ENCODE measurements at regions not wholly inside any gene's neighbourhood (a gene's known extent, or its start where the extent isn't known, plus 50 kb on each side); places are given as distances from the start of the nearest gene placed in this dataset.

DNA sequence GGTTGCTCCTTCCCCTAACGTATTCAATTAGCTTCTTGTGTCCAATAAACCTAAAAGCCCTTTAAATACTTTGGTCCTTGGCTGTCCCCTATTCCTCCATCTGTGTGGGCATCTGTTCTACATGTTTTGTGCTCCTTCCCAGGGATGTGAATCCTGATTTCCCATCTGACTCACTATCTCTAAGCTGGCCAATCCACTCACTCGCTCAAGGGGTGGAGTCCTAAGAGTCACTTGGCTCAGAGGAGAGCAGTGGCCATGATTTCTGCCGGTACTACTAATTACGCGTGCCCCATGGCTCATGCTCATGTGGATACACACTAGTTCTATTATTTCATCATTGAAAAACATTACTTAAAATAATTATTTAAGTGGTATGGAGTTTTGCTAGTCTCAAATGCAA lies 89.6 kb downstream of the TAF11L14 start:
- no peaks in the 10 kb centered on the region for H3K36me3 ChIP-seq (ENCODE audit: insufficient read depth, low read length)
- H2AFZ ChIP-seq (ENCODE audit: low read depth, low read length): no peak overlapping the region
- no peak overlapping the region for H3K4me3 ChIP-seq (ENCODE audit: low read depth in 1 of 2, low read length in 2 of 2)
- H3K9ac ChIP-seq (ENCODE audit: low read depth, low read length): no peak overlapping the region
- TF ChIP-seq CTCF (IDR thresholded peaks at IDR 0.05; ENCODE audit: borderline replicate concordance, extremely low read depth, low read length, poor library complexity, severe bottlenecking) (no peak), EZH2 (IDR thresholded peaks at IDR 0.05; ENCODE audit: borderline replicate concordance, low read depth, low read length, severe bottlenecking) (no peak)
- no peak overlapping the region for H3K27ac ChIP-seq (ENCODE audit: low read length)
- ATAC-seq (ENCODE audit: insufficient read depth, low read depth): no peak
- H3K27me3 ChIP-seq (ENCODE audit: insufficient read depth, low read length, poor library complexity): no peaks in the 10 kb centered on the region
- H3K4me2 ChIP-seq (ENCODE audit: insufficient read depth, low read length): no peak overlapping the region
- DNase-seq: no peak
- no peaks in the 10 kb centered on the region for H3K4me1 ChIP-seq (ENCODE audit: insufficient read depth, low read length)
- H4K20me1 ChIP-seq (ENCODE audit: insufficient read depth, low read length): no peaks in the 10 kb centered on the region
- no peaks in the 10 kb centered on the region for H3K79me2 ChIP-seq (ENCODE audit: insufficient read depth, low read length)
- H3K9me3 ChIP-seq (ENCODE audit: insufficient read depth, low read length, severe bottlenecking): no peaks in the 10 kb centered on the region

DNA sequence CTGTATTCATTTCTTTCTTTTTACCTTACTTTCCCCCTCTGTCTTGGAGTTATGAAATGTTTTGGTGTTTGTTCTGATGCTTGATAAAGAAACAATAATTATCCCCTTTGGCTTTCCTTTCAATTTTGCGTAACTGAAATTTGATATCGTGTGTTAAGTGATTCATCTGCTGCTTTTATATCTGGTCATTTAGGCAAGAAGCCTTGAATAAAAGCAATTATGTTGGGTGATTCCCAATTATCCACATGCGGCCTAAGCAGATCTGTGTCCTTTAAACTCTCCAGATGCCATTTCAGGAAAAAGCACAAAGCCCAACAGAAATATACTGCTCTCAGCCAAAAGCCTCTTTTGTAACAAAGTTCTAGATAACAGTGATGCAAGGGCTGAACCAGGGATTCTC lies 92.8 kb downstream of the TAF11L14 start:
- no peak for ATAC-seq (ENCODE audit: insufficient read depth, low read depth)
- Histone ChIP-seq H3K79me2 (ENCODE audit: insufficient read depth, low read length) (no peaks in the 10 kb centered on the region), H4K20me1 (ENCODE audit: insufficient read depth, low read length) (no peaks in the 10 kb centered on the region), H3K9me3 (ENCODE audit: insufficient read depth, low read length, severe bottlenecking) (no peaks in the 10 kb centered on the region), H3K27me3 (ENCODE audit: insufficient read depth, low read length, poor library complexity) (no peaks in the 10 kb centered on the region), H3K4me3 (ENCODE audit: low read depth in 1 of 2, low read length in 2 of 2) (no peak overlapping the region), H3K27ac (ENCODE audit: low read length) (no peak overlapping the region), H3K4me2 (ENCODE audit: insufficient read depth, low read length) (no peak overlapping the region), H3K9ac (ENCODE audit: low read depth, low read length) (no peak overlapping the region), H3K4me1 (ENCODE audit: insufficient read depth, low read length) (no peaks in the 10 kb centered on the region), H2AFZ (ENCODE audit: low read depth, low read length) (no peak overlapping the region), H3K36me3 (ENCODE audit: insufficient read depth, low read length) (no peaks in the 10 kb centered on the region)
- no peak for DNase-seq
- TF ChIP-seq EZH2 (IDR thresholded peaks at IDR 0.05; ENCODE audit: borderline replicate concordance, low read depth, low read length, severe bottlenecking): no peak
- TF ChIP-seq CTCF (IDR thresholded peaks at IDR 0.05; ENCODE audit: borderline replicate concordance, extremely low read depth, low read length, poor library complexity, severe bottlenecking): no peak

DNA sequence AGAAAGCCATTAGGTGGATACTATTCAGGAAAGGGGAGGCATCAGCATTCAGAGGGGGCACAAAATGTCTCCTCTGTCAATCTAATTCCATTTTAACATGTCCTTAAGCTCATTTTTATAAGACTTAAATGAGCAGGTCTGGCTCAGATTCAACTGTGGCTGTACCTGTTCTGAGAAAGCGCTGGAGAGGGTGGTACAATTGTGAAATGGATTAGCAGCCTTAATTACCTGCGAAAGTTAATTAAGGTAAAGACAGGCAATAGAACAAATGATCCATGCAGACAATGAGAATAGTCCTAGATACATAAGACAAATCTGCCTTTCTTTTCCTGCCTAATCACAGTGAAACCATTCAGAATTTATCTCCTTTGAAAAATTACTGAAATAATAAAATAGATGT lies 96.2 kb downstream of the TAF11L14 start:
- TF ChIP-seq CTCF (IDR thresholded peaks at IDR 0.05; ENCODE audit: borderline replicate concordance, extremely low read depth, low read length, poor library complexity, severe bottlenecking) (no peak), EZH2 (IDR thresholded peaks at IDR 0.05; ENCODE audit: borderline replicate concordance, low read depth, low read length, severe bottlenecking) (no peak)
- no peak overlapping the region for H2AFZ ChIP-seq (ENCODE audit: low read depth, low read length)
- DNase-seq (no peak), ATAC-seq (ENCODE audit: insufficient read depth, low read depth) (no peak)
- H3K36me3 ChIP-seq (ENCODE audit: insufficient read depth, low read length): no peaks in the 10 kb centered on the region
- no peaks in the 10 kb centered on the region for H4K20me1 ChIP-seq (ENCODE audit: insufficient read depth, low read length)
- H3K9ac ChIP-seq (ENCODE audit: low read depth, low read length): no peak overlapping the region
- H3K4me2 ChIP-seq (ENCODE audit: insufficient read depth, low read length): no peak overlapping the region
- H3K79me2 ChIP-seq (ENCODE audit: insufficient read depth, low read length): no peaks in the 10 kb centered on the region
- no peaks in the 10 kb centered on the region for H3K9me3 ChIP-seq (ENCODE audit: insufficient read depth, low read length, severe bottlenecking)
- no peak overlapping the region for H3K27ac ChIP-seq (ENCODE audit: low read length)
- H3K27me3 ChIP-seq (ENCODE audit: insufficient read depth, low read length, poor library complexity): no peaks in the 10 kb centered on the region
- no peaks in the 10 kb centered on the region for H3K4me1 ChIP-seq (ENCODE audit: insufficient read depth, low read length)
- no peak overlapping the region for H3K4me3 ChIP-seq (ENCODE audit: low read depth in 1 of 2, low read length in 2 of 2)

DNA sequence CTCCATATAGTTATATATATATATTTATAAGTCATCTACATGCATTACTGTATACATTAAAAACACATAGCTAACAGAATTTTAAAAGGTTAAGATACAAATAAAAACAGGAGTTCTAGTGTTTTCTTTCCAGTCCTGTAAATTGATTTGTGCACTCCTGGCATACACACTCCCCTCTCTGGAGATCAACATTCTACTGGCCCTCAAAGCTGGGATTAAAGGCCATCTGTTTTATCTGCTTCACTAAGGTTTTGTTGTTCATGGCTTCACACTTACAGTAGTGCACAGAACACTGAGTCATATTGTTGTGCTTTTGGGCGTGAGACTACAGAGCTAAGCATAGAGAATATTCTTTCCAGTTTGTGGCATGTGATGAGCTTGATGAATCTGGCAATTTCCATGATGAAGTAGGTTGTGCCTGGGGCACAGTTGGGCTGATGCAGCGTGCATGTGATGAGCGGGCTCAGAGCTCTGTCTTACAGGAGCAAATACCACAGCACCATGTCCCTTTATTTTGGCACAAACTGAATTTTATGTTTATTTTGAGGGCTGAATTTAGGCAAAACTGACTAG lies 98.2 kb downstream of the TAF11L14 start:
- Histone ChIP-seq H4K20me1 (ENCODE audit: insufficient read depth, low read length) (no peaks in the 10 kb centered on the region), H3K4me1 (ENCODE audit: insufficient read depth, low read length) (no peaks in the 10 kb centered on the region), H2AFZ (ENCODE audit: low read depth, low read length) (no peak overlapping the region), H3K27me3 (ENCODE audit: insufficient read depth, low read length, poor library complexity) (no peaks in the 10 kb centered on the region), H3K36me3 (ENCODE audit: insufficient read depth, low read length) (no peaks in the 10 kb centered on the region), H3K9ac (ENCODE audit: low read depth, low read length) (no peak overlapping the region), H3K79me2 (ENCODE audit: insufficient read depth, low read length) (no peaks in the 10 kb centered on the region), H3K4me2 (ENCODE audit: insufficient read depth, low read length) (no peak overlapping the region), H3K27ac (ENCODE audit: low read length) (no peak overlapping the region), H3K4me3 (ENCODE audit: low read depth in 1 of 2, low read length in 2 of 2) (no peak overlapping the region), H3K9me3 (ENCODE audit: insufficient read depth, low read length, severe bottlenecking) (no peaks in the 10 kb centered on the region)
- ATAC-seq (ENCODE audit: insufficient read depth, low read depth) (no peak), DNase-seq (no peak)
- TF ChIP-seq EZH2 (IDR thresholded peaks at IDR 0.05; ENCODE audit: borderline replicate concordance, low read depth, low read length, severe bottlenecking) (no peak), CTCF (IDR thresholded peaks at IDR 0.05; ENCODE audit: borderline replicate concordance, extremely low read depth, low read length, poor library complexity, severe bottlenecking) (no peak)

All from DND-41 (cell line).